Stomach (tissue), 4 donors: ENCODE measurements at regions not wholly inside any gene's neighbourhood (a gene's known extent, or its start where the extent isn't known, plus 50 kb on each side); places are given as distances from the start of the nearest gene placed in this dataset.

Experiments used
- EP300 ChIP-seq: sonication (generic); formaldehyde crosslinking; IDR thresholded peaks from one replicate; pipeline ENCODE4 v1.6.1; 2017; ENCODE audit warnings: antibody characterized with exemption
- POLR2A ChIP-seq, 4 donors: fragments of 450-650 bp; IDR thresholded peaks; one replicate each; pipeline ENCODE4 v1.6.1; 2016; ENCODE audit warnings: antibody characterized with exemption in 4 of 4, control low read depth in 2 of 4, mild to moderate bottlenecking in 1 of 4, moderate library complexity in 1 of 4
- POLR2AphosphoS5 ChIP-seq, 3 donors: sonication (generic); formaldehyde crosslinking; IDR thresholded peaks; one replicate each; pipeline ENCODE4 v1.6.1; 2016; ENCODE audit warnings: antibody characterized with exemption in 3 of 3
- TF ChIP-seq, protein P1 (sequence below), 7 experiments: fragments of 450-650 bp in 4 of 7; fragments of 200-600 bp in 3 of 7; sonication (generic) in 3 of 7; IDR thresholded peaks; one replicate each; pipeline ENCODE4 v1.5.1; 2016 to 2019; ENCODE audit warnings: antibody characterized with exemption in 7 of 7, control low read depth in 2 of 7, mild to moderate bottlenecking in 1 of 7

GRCh38 chr20:7038029-7038428, 270.5 kb downstream of the BMP2 start:
- TF ChIP-seq, protein P1, sequence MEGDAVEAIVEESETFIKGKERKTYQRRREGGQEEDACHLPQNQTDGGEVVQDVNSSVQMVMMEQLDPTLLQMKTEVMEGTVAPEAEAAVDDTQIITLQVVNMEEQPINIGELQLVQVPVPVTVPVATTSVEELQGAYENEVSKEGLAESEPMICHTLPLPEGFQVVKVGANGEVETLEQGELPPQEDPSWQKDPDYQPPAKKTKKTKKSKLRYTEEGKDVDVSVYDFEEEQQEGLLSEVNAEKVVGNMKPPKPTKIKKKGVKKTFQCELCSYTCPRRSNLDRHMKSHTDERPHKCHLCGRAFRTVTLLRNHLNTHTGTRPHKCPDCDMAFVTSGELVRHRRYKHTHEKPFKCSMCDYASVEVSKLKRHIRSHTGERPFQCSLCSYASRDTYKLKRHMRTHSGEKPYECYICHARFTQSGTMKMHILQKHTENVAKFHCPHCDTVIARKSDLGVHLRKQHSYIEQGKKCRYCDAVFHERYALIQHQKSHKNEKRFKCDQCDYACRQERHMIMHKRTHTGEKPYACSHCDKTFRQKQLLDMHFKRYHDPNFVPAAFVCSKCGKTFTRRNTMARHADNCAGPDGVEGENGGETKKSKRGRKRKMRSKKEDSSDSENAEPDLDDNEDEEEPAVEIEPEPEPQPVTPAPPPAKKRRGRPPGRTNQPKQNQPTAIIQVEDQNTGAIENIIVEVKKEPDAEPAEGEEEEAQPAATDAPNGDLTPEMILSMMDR (IDR thresholded peaks at IDR 0.05), result no peak
- no peak for TF ChIP-seq POLR2A (IDR thresholded peaks at IDR 0.05)
- no peak for TF ChIP-seq EP300
- TF ChIP-seq POLR2AphosphoS5 (IDR thresholded peaks at IDR 0.05), result no peak
